PC-9 (cell line): ENCODE measurements at regions not wholly inside any gene's neighbourhood (a gene's known extent, or its start where the extent isn't known, plus 50 kb on each side); places are given as distances from the start of the nearest gene placed in this dataset.

Experiments
- BruUV-seq: library from RNA; stranded (reverse); fragments of 400-500 nt; replicated peaks from 2 replicates; lab custom pipeline; 2021; lab: Mats Ljungman, UMichigan
- CTCF ChIA-PET: fragments of 300-600 bp; sonication (Branson Sonifier 250); formaldehyde crosslinking; loops from one replicate; lab custom pipeline; 2022; ENCODE audit warnings: antibody characterized with exemption; lab: Charles Lee
- POLR2A ChIA-PET: fragments of 300-600 bp; sonication (Branson Sonifier 250); formaldehyde crosslinking; loops from one replicate; lab custom pipeline; 2022; ENCODE audit warnings: antibody characterized with exemption; ENCODE audit not compliant: unreplicated experiment; lab: Charles Lee
- DNase-seq, 2 experiments: peaks; one replicate each; pipeline versions ENCODE4 v3.0.0 to v3.0.0-alpha.2; 2015 to 2022; ENCODE audit warnings: mixed read lengths in 1 of 2
- H2AFZ ChIP-seq: fragments of 200-600 bp; sonication (generic); 2 replicates; pipeline ENCODE4 v1.8.1; 2017; ENCODE audit warnings: antibody characterized with exemption
- H3F3A ChIP-seq: fragments of 200-600 bp; sonication (generic); 2 replicates; pipeline ENCODE4 v1.8.1; 2017; ENCODE audit warnings: antibody characterized with exemption, mild to moderate bottlenecking, low read depth; ENCODE audit not compliant: insufficient read depth
- H3K27ac ChIP-seq: fragments of 200-600 bp; sonication (generic); 2 replicates; pipeline ENCODE4 v1.6.1; 2016; ENCODE audit warnings: mixed run types
- H3K27me3 ChIP-seq: fragments of 200-600 bp; sonication (generic); 2 replicates; pipeline ENCODE4 v1.6.1; 2016; ENCODE audit warnings: low read depth, mixed run types; ENCODE audit not compliant: insufficient read depth
- H3K36me3 ChIP-seq: fragments of 200-600 bp; sonication (generic); 2 replicates; pipeline ENCODE4 v1.6.1; 2016; ENCODE audit warnings: low read depth, mixed run types
- H3K4me1 ChIP-seq: fragments of 200-600 bp; sonication (generic); replicated peaks from 2 replicates; pipeline ENCODE4 v1.6.1; 2016; ENCODE audit warnings: mixed run types; ENCODE audit not compliant: insufficient read depth
- H3K4me2 ChIP-seq: fragments of 200-600 bp; sonication (generic); 2 replicates; pipeline ENCODE4 v1.6.1; 2017; ENCODE audit warnings: mixed run types
- H3K4me3 ChIP-seq: fragments of 200-600 bp; sonication (generic); 2 replicates; pipeline ENCODE4 v1.6.1; 2016; ENCODE audit warnings: mixed run types
- H3K79me2 ChIP-seq: fragments of 200-600 bp; sonication (generic); 2 replicates; pipeline ENCODE4 v1.6.1; 2017; ENCODE audit warnings: low read depth, mixed run types
- H3K9me2 ChIP-seq: fragments of 200-600 bp; sonication (generic); 2 replicates; pipeline ENCODE4 v1.8.1; 2017; ENCODE audit warnings: mild to moderate bottlenecking; ENCODE audit not compliant: insufficient read depth
- H3K9me3 ChIP-seq: fragments of 200-600 bp; sonication (generic); 2 replicates; pipeline ENCODE4 v1.8.1; 2016; ENCODE audit warnings: low read depth; ENCODE audit not compliant: insufficient read depth
- H4K20me1 ChIP-seq: fragments of 200-600 bp; sonication (generic); 2 replicates; pipeline ENCODE4 v1.8.1; 2017; ENCODE audit not compliant: insufficient read depth
- EZH2 ChIP-seq: fragments of 200-600 bp; sonication (generic); IDR thresholded peaks from 2 replicates; pipeline ENCODE4 v1.8.0; 2017; ENCODE audit warnings: antibody characterized with exemption, low read depth
- intact Hi-C: fragments of 100-400 bp; cut with micrococcal nuclease; formaldehyde crosslinking; loops from one replicate; pipeline ENCODE4 v1.10.0; 2022; ENCODE audit not compliant: unreplicated experiment
- TF ChIP-seq, protein P1 (sequence below): fragments of 200-600 bp; sonication (generic); conservative IDR thresholded peaks from 2 replicates; pipeline ENCODE4 v1.6.1; 2017; ENCODE audit warnings: mixed run types, antibody characterized with exemption, mild to moderate bottlenecking, moderate library complexity

DNA sequence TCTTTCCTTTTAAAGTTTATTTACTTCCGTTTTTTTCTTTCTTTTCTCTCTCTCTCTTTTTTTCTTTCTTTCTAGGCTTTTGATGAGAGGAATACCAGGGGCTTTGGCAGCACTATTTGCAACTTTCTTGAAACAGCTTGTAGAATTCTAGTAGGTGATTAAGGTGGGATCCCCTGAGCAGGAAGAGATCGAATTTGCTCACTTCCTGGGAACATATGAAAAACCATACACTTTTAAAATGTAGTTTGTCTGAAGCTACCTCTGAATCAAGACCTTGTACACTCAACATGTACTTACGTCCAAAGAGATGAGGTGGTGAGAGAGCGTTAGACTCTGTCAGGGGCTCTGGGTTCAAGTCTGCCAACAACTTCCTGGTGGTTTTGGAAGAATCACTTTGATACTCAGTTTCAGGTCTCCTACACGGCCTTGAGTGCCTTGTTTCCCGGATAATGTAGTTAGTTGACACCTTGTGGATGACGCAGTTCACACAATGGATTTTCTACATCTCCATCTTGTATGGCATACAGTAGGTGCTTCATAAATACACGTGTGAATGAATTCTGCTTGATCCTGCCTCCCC, 229.1 kb downstream of the MYCN start:
- no peaks in the 10 kb centered on the region for H3K9me3 ChIP-seq
- TF ChIP-seq, protein P1, sequence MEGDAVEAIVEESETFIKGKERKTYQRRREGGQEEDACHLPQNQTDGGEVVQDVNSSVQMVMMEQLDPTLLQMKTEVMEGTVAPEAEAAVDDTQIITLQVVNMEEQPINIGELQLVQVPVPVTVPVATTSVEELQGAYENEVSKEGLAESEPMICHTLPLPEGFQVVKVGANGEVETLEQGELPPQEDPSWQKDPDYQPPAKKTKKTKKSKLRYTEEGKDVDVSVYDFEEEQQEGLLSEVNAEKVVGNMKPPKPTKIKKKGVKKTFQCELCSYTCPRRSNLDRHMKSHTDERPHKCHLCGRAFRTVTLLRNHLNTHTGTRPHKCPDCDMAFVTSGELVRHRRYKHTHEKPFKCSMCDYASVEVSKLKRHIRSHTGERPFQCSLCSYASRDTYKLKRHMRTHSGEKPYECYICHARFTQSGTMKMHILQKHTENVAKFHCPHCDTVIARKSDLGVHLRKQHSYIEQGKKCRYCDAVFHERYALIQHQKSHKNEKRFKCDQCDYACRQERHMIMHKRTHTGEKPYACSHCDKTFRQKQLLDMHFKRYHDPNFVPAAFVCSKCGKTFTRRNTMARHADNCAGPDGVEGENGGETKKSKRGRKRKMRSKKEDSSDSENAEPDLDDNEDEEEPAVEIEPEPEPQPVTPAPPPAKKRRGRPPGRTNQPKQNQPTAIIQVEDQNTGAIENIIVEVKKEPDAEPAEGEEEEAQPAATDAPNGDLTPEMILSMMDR: no peak
- no peak for TF ChIP-seq EZH2
- H3K27me3 ChIP-seq: peaks cover 85% of the 10 kb centered on the region
- intact Hi-C loops: no loop called here
- H3K4me2 ChIP-seq: no peak overlapping the region
- H3K9me2 ChIP-seq: no peaks in the 10 kb centered on the region
- no peaks in the 10 kb centered on the region for H3K4me1 ChIP-seq
- no peaks in the 10 kb centered on the region for H4K20me1 ChIP-seq
- H3K36me3 ChIP-seq: no peaks in the 10 kb centered on the region
- no peak overlapping the region for H3K4me3 ChIP-seq
- no TSS peak for BruUV-seq
- DNase-seq: no peak
- H2AFZ ChIP-seq: no peak overlapping the region
- H3K27ac ChIP-seq: no peak overlapping the region
- no peaks in the 10 kb centered on the region for H3F3A ChIP-seq
- ChIA-PET CTCF (no interaction called here), POLR2A (no interaction called here)
- no peaks in the 10 kb centered on the region for H3K79me2 ChIP-seq

DNA sequence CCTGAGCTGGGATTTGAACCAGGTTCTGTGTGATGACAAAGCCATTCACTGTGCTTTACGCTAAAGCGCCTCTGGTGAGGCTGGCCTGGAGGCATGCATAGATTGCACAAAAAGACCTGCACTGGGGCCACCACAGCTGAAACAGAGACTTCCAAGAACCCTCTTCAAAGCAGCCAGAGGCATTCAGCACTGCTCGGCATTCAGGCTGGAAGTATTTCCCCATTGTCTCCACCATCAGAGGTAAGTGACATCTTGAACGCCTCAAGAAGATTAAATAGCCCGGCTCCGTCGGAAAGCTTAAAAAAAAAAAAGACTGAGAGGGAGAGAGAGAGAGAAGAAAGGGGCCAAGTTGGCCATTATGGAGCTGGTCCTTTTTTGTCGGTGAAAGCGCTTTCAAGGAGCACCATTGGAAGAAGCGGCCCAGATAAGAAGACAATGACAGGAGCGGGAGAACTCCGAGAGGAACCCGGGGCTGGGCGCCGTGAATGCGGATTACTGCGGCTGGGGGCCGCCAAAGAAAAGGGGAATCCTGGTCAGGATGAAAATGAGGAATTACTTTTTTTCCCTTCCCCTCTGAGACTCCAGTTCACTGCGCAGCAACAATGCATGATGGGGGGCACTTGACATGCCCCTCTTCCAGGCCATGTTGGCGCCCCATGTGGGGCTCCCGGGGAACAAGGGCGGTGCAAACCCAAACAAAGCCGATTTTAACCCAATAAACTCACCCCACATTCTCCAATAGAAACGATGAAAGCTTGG, 228.3 kb downstream of the MYCN start:
- no peak for DNase-seq
- no peaks in the 10 kb centered on the region for H3K36me3 ChIP-seq
- intact Hi-C loops: no loop called here
- H3K9me3 ChIP-seq: no peaks in the 10 kb centered on the region
- POLR2A ChIA-PET: no interaction called here
- H3K4me1 ChIP-seq: no peaks in the 10 kb centered on the region
- TF ChIP-seq, protein P1: no peak
- TF ChIP-seq EZH2: no peak
- H3K9me2 ChIP-seq: no peaks in the 10 kb centered on the region
- no peak overlapping the region for H3K4me2 ChIP-seq
- no peaks in the 10 kb centered on the region for H4K20me1 ChIP-seq
- BruUV-seq: no TSS peak
- H3K4me3 ChIP-seq: no peak overlapping the region
- CTCF ChIA-PET: no interaction called here
- peaks cover 82% of the 10 kb centered on the region for H3K27me3 ChIP-seq
- no peaks in the 10 kb centered on the region for H3F3A ChIP-seq
- no peak overlapping the region for H2AFZ ChIP-seq
- no peaks in the 10 kb centered on the region for H3K79me2 ChIP-seq
- no peak overlapping the region for H3K27ac ChIP-seq

DNA sequence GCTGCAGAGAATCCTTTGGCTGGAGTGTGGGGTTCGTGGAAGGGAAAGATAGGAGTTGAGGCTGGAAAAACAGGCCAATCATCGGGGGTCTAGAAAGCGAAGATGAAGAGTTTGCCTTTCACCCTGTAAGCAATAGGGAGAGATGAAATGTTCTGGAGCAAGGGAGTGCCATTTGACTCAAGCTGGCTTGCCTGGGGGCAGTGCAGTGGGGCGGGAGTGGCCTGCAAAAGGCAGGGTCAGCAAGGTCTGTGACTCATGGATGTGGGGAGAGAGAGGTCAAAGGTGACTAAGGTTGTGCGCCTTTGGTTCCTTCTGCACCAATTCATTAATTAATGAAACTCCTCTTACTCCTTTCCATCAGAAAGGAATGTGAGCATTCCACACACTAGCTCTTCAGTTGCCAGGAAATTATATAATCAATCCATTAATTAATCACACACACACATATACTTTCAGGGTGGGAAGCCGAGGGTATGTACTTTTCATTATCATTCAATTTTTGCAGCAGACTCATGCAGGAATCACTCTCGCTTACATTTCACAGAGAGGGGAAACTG, 227.6 kb downstream of the MYCN start:
- Histone ChIP-seq H3K4me2 (no peak overlapping the region), H3K27me3 (peaks cover 80% of the 10 kb centered on the region), H3K36me3 (no peaks in the 10 kb centered on the region), H3K79me2 (no peaks in the 10 kb centered on the region), H3K27ac (no peak overlapping the region), H2AFZ (no peak overlapping the region), H3K4me3 (no peak overlapping the region), H3K9me2 (no peaks in the 10 kb centered on the region), H3F3A (no peaks in the 10 kb centered on the region), H3K9me3 (no peaks in the 10 kb centered on the region), H3K4me1 (no peaks in the 10 kb centered on the region), H4K20me1 (no peaks in the 10 kb centered on the region)
- DNase-seq: no peak
- no TSS peak for BruUV-seq
- CTCF ChIA-PET: no interaction called here
- intact Hi-C loops: no loop called here
- POLR2A ChIA-PET: no interaction called here
- TF ChIP-seq EZH2: no peak
- TF ChIP-seq, protein P1: no peak
